WTC11 (cell line): ENCODE measurements at regions not wholly inside any gene's neighbourhood (a gene's known extent, or its start where the extent isn't known, plus 50 kb on each side); places are given as distances from the start of the nearest gene placed in this dataset.

Experiments
- ATF1 ChIP-seq: sonication (generic); formaldehyde crosslinking; IDR thresholded peaks from 2 replicates; pipeline ENCODE4 v1.8.1; 2023; ENCODE audit warnings: mild to moderate bottlenecking, moderate library complexity, missing genetic modification reagents
- ESRRA ChIP-seq: sonication (generic); formaldehyde crosslinking; IDR thresholded peaks from 2 replicates; pipeline ENCODE4 v1.8.1; 2022; ENCODE audit warnings: mild to moderate bottlenecking, missing genetic modification reagents, borderline replicate concordance
- HMGA2 ChIP-seq: fragments of 250-450 bp; sonication (Bioruptor Pico); IDR thresholded peaks from 2 replicates; pipeline ENCODE4 v1.4.0; 2021; ENCODE audit warnings: mild to moderate bottlenecking, moderate library complexity
- JUN ChIP-seq: sonication (generic); formaldehyde crosslinking; IDR thresholded peaks from 2 replicates; pipeline ENCODE4 v1.8.0; 2023; ENCODE audit warnings: mild to moderate bottlenecking, missing genetic modification reagents
- NFATC4 ChIP-seq: fragments of 250-450 bp; sonication (Bioruptor Pico); IDR thresholded peaks from 2 replicates; pipeline ENCODE4 v1.9.0; 2021; ENCODE audit warnings: mild to moderate bottlenecking
- SMAD3 ChIP-seq: sonication (generic); formaldehyde crosslinking; IDR thresholded peaks from 2 replicates; pipeline ENCODE4 v1.8.0; 2022; ENCODE audit warnings: missing genetic modification reagents, mild to moderate bottlenecking, borderline replicate concordance
- ZNF671 ChIP-seq: fragments of 250-450 bp; sonication (Bioruptor Pico); IDR thresholded peaks from 2 replicates; pipeline ENCODE4 v1.8.0; 2021; ENCODE audit warnings: mild to moderate bottlenecking
- TF ChIP-seq, protein P1 (sequence below): sonication (generic); formaldehyde crosslinking; IDR thresholded peaks from 2 replicates; pipeline ENCODE4 v1.8.1; 2023; ENCODE audit warnings: mild to moderate bottlenecking, missing genetic modification reagents, moderate library complexity
- TF ChIP-seq, protein P2 (sequence below): fragments of 200-600 bp; IDR thresholded peaks from 2 replicates; pipeline ENCODE4 v1.8.0; 2022; ENCODE audit warnings: antibody characterized with exemption
- TF ChIP-seq, protein P3 (sequence below): sonication (generic); formaldehyde crosslinking; IDR thresholded peaks from 2 replicates; pipeline ENCODE4 v1.8.1; 2023; ENCODE audit warnings: mild to moderate bottlenecking, missing genetic modification reagents
- TF ChIP-seq, protein P4 (sequence below): sonication (generic); formaldehyde crosslinking; IDR thresholded peaks from 2 replicates; pipeline ENCODE4 v1.8.1; 2022; ENCODE audit warnings: low read depth, mild to moderate bottlenecking, moderate library complexity, missing genetic modification reagents, borderline replicate concordance
- TF ChIP-seq, protein P5 (sequence below): sonication (generic); formaldehyde crosslinking; IDR thresholded peaks from 2 replicates; pipeline ENCODE4 v1.8.1; 2023; ENCODE audit warnings: mild to moderate bottlenecking, missing genetic modification reagents
- TF ChIP-seq, protein P6 (sequence below): sonication (generic); formaldehyde crosslinking; IDR thresholded peaks from 2 replicates; pipeline ENCODE4 v1.8.1; 2022; ENCODE audit warnings: low read depth, missing genetic modification reagents, borderline replicate concordance

DNA sequence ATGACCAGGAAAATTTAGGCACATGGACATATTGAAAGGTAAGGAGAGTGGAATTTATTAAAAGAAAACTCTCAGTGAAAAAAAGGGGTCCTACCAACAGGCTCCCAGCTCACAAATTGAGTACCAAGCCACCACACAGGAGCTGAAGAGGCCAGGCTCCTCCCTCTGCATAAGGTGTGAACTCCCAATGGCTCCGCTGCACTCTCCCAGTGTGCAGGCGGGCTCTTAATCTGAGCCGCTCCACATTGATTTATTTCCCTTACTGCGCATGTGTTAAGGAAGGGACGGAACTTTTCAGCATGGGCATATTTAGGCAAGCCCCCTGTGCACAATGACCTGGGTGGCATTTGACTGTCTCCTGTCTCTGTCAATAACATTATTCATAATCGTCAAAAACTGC lies 68.6 kb upstream of the PLEKHG7 start:
- TF ChIP-seq JUN (CRISPR knock-in tag) (no peak), ESRRA (CRISPR knock-in tag) (no peak), ZNF671 (CRISPR knock-in tag) (no peak), SMAD3 (CRISPR knock-in tag) (no peak), NFATC4 (no peak), HMGA2 (CRISPR knock-in tag) (no peak), ATF1 (CRISPR knock-in tag) (no peak)
- TF ChIP-seq, protein P1, sequence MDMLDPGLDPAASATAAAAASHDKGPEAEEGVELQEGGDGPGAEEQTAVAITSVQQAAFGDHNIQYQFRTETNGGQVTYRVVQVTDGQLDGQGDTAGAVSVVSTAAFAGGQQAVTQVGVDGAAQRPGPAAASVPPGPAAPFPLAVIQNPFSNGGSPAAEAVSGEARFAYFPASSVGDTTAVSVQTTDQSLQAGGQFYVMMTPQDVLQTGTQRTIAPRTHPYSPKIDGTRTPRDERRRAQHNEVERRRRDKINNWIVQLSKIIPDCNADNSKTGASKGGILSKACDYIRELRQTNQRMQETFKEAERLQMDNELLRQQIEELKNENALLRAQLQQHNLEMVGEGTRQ (CRISPR knock-in tag) = no peak
- TF ChIP-seq, protein P2, sequence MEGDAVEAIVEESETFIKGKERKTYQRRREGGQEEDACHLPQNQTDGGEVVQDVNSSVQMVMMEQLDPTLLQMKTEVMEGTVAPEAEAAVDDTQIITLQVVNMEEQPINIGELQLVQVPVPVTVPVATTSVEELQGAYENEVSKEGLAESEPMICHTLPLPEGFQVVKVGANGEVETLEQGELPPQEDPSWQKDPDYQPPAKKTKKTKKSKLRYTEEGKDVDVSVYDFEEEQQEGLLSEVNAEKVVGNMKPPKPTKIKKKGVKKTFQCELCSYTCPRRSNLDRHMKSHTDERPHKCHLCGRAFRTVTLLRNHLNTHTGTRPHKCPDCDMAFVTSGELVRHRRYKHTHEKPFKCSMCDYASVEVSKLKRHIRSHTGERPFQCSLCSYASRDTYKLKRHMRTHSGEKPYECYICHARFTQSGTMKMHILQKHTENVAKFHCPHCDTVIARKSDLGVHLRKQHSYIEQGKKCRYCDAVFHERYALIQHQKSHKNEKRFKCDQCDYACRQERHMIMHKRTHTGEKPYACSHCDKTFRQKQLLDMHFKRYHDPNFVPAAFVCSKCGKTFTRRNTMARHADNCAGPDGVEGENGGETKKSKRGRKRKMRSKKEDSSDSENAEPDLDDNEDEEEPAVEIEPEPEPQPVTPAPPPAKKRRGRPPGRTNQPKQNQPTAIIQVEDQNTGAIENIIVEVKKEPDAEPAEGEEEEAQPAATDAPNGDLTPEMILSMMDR = no peak
- TF ChIP-seq, protein P3, sequence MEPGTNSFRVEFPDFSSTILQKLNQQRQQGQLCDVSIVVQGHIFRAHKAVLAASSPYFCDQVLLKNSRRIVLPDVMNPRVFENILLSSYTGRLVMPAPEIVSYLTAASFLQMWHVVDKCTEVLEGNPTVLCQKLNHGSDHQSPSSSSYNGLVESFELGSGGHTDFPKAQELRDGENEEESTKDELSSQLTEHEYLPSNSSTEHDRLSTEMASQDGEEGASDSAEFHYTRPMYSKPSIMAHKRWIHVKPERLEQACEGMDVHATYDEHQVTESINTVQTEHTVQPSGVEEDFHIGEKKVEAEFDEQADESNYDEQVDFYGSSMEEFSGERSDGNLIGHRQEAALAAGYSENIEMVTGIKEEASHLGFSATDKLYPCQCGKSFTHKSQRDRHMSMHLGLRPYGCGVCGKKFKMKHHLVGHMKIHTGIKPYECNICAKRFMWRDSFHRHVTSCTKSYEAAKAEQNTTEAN (CRISPR knock-in tag) = no peak
- TF ChIP-seq, protein P4, sequence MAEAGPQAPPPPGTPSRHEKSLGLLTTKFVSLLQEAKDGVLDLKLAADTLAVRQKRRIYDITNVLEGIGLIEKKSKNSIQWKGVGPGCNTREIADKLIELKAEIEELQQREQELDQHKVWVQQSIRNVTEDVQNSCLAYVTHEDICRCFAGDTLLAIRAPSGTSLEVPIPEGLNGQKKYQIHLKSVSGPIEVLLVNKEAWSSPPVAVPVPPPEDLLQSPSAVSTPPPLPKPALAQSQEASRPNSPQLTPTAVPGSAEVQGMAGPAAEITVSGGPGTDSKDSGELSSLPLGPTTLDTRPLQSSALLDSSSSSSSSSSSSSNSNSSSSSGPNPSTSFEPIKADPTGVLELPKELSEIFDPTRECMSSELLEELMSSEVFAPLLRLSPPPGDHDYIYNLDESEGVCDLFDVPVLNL (CRISPR knock-in tag) = no peak
- TF ChIP-seq, protein P5, sequence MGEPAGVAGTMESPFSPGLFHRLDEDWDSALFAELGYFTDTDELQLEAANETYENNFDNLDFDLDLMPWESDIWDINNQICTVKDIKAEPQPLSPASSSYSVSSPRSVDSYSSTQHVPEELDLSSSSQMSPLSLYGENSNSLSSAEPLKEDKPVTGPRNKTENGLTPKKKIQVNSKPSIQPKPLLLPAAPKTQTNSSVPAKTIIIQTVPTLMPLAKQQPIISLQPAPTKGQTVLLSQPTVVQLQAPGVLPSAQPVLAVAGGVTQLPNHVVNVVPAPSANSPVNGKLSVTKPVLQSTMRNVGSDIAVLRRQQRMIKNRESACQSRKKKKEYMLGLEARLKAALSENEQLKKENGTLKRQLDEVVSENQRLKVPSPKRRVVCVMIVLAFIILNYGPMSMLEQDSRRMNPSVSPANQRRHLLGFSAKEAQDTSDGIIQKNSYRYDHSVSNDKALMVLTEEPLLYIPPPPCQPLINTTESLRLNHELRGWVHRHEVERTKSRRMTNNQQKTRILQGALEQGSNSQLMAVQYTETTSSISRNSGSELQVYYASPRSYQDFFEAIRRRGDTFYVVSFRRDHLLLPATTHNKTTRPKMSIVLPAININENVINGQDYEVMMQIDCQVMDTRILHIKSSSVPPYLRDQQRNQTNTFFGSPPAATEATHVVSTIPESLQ (CRISPR knock-in tag) = no peak
- TF ChIP-seq, protein P6, sequence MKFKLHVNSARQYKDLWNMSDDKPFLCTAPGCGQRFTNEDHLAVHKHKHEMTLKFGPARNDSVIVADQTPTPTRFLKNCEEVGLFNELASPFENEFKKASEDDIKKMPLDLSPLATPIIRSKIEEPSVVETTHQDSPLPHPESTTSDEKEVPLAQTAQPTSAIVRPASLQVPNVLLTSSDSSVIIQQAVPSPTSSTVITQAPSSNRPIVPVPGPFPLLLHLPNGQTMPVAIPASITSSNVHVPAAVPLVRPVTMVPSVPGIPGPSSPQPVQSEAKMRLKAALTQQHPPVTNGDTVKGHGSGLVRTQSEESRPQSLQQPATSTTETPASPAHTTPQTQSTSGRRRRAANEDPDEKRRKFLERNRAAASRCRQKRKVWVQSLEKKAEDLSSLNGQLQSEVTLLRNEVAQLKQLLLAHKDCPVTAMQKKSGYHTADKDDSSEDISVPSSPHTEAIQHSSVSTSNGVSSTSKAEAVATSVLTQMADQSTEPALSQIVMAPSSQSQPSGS (CRISPR knock-in tag) = no peak
